WI38 (cell line): ENCODE measurements at regions not wholly inside any gene's neighbourhood (a gene's known extent, or its start where the extent isn't known, plus 50 kb on each side); places are given as distances from the start of the nearest gene placed in this dataset.

Experiments
- H3K4me3 ChIP-seq: 2 replicates; pipeline ENCODE4 v1.5.1; 2011; ENCODE audit warnings: low read depth, mild to moderate bottlenecking, control low read depth, low read length
- CTCF ChIP-seq: IDR thresholded peaks from 2 replicates; pipeline ENCODE4 v1.5.1; 2012; ENCODE audit warnings: low read depth, mild to moderate bottlenecking, control low read depth, low read length

- no peak for TF ChIP-seq CTCF
- no peak overlapping the region for H3K4me3 ChIP-seq
Measured at GRCh38 chr1:235059221-235059620, 69.4 kb downstream of the TOMM20 start.

- H3K4me3 ChIP-seq, result no peak overlapping the region
- TF ChIP-seq CTCF, result no peak
Measured at GRCh38 chr1:235058695-235059094, 69.9 kb downstream of the TOMM20 start.

GRCh38 chr1:235057385-235058306 lies 71.0 kb downstream of the TOMM20 start:
- H3K4me3 ChIP-seq, result no peak overlapping the region
- TF ChIP-seq CTCF, result no peak

GRCh38 chr1:235056937-235057336 lies 71.7 kb downstream of the TOMM20 start:
- no peak for TF ChIP-seq CTCF

GRCh38 chr1:235054936-235055335 lies 73.7 kb downstream of the TOMM20 start:
- TF ChIP-seq CTCF, result no peak
- no peak overlapping the region for H3K4me3 ChIP-seq

More at GRCh38 chr1:235056937-235057336, 71.7 kb downstream of the TOMM20 start:
- H3K4me3 ChIP-seq, result no peak overlapping the region

GRCh38 chr1:235054466-235054865 lies 74.2 kb downstream of the TOMM20 start:
- TF ChIP-seq CTCF, result no peak
- no peak overlapping the region for H3K4me3 ChIP-seq
